A673 (cell line): ENCODE measurements at regions not wholly inside any gene's neighbourhood (a gene's known extent, or its start where the extent isn't known, plus 50 kb on each side); places are given as distances from the start of the nearest gene placed in this dataset.

Experiments used
- BruUV-seq: library from RNA; stranded (reverse); fragments of 400-500 nt; replicated peaks from 2 replicates; lab custom pipeline; 2021; lab: Mats Ljungman, UMichigan
- CTCF ChIA-PET: fragments of 300-600 bp; sonication (Branson Sonifier 250); formaldehyde crosslinking; loops from one replicate; lab custom pipeline; 2022; ENCODE audit warnings: antibody characterized with exemption; lab: Charles Lee
- POLR2A ChIA-PET: fragments of 300-600 bp; sonication (Branson Sonifier 250); formaldehyde crosslinking; loops from one replicate; lab custom pipeline; 2022; ENCODE audit warnings: antibody characterized with exemption; ENCODE audit not compliant: low non-redundant PET; lab: Charles Lee
- DNase-seq: peaks from one replicate; pipeline ENCODE4 v3.0.0-alpha.2; 2015; ENCODE audit warnings: low spot score
- H3K27ac ChIP-seq: fragments of 200-600 bp; sonication (generic); 2 replicates; pipeline ENCODE4 v1.5.1; 2016; ENCODE audit warnings: mixed run types, low read depth, mild to moderate bottlenecking, mixed read lengths, antibody characterized with exemption, low read length; ENCODE audit not compliant: poor library complexity, severe bottlenecking
- H3K27me3 ChIP-seq: fragments of 200-600 bp; sonication (generic); replicated peaks from 2 replicates; pipeline ENCODE4 v1.6.1; 2017; ENCODE audit warnings: mixed run types, low read depth, mild to moderate bottlenecking, mixed read lengths, antibody characterized with exemption, low read length; ENCODE audit not compliant: insufficient read depth, poor library complexity
- H3K36me3 ChIP-seq: fragments of 200-600 bp; sonication (generic); 2 replicates; pipeline ENCODE4 v1.6.1; 2016; ENCODE audit warnings: mixed run types, mild to moderate bottlenecking, mixed read lengths, antibody characterized with exemption, low read length; ENCODE audit not compliant: insufficient read depth, poor library complexity, severe bottlenecking
- H3K4me1 ChIP-seq: fragments of 200-600 bp; sonication (generic); 2 replicates; pipeline ENCODE4 v1.6.1; 2017; ENCODE audit warnings: mixed run types, mild to moderate bottlenecking, mixed read lengths, antibody characterized with exemption, low read length; ENCODE audit not compliant: insufficient read depth, poor library complexity, severe bottlenecking
- H3K4me3 ChIP-seq: fragments of 200-600 bp; sonication (generic); 2 replicates; pipeline ENCODE4 v1.5.1; 2016; ENCODE audit warnings: low read depth, mixed run types, mild to moderate bottlenecking, mixed read lengths, low read length; ENCODE audit not compliant: poor library complexity, severe bottlenecking
- H3K9me3 ChIP-seq: fragments of 200-600 bp; sonication (generic); 2 replicates; pipeline ENCODE4 v1.6.1; 2016; ENCODE audit warnings: mixed run types, low read depth, mild to moderate bottlenecking, mixed read lengths, antibody characterized with exemption, low read length; ENCODE audit not compliant: poor library complexity, severe bottlenecking
- CTCF ChIP-seq: fragments of 300-800, 200-600 bp; sonication (generic); conservative IDR thresholded peaks from 2 replicates; pipeline ENCODE4 v1.5.1; 2017; ENCODE audit warnings: low read depth, mild to moderate bottlenecking, antibody characterized with exemption, low read length, moderate library complexity, mixed read lengths
- EZH2 ChIP-seq: fragments of 200-600 bp; sonication (generic); IDR thresholded peaks from 2 replicates; pipeline ENCODE4 v1.6.1; 2017; ENCODE audit warnings: borderline replicate concordance, low read depth, mild to moderate bottlenecking, mixed read lengths, antibody characterized with exemption, low read length; ENCODE audit not compliant: poor library complexity, severe bottlenecking
- intact Hi-C: fragments of 100-400 bp; cut with micrococcal nuclease; formaldehyde crosslinking; loops from one replicate; pipeline ENCODE4 v1.10.0; 2022; ENCODE audit not compliant: unreplicated experiment

GRCh38 chr15:78695046-78695671, 54.1 kb upstream of the CHRNB4 start:
- ChIA-PET CTCF (no interaction called here), POLR2A (interaction anchor here (0.6 kb wide), 1 partner anchor 17 kb away, joined by 4 read pairs; no protein-coding TSS in a partner anchor)
- TF ChIP-seq CTCF: no peak
- no peak for TF ChIP-seq EZH2
- Histone ChIP-seq H3K9me3 (no peaks in the 10 kb centered on the region), H3K4me3 (no peak overlapping the region), H3K4me1 (no peaks in the 10 kb centered on the region), H3K36me3 (no peaks in the 10 kb centered on the region), H3K27me3 (peaks cover 95% of the 10 kb centered on the region), H3K27ac (no peak overlapping the region)
- no TSS peak for BruUV-seq
- intact Hi-C loops: no loop called here
- no peak for DNase-seq

GRCh38 chr15:78691851-78692421, 50.9 kb upstream of the CHRNB4 start:
- intact Hi-C loops: no loop called here
- H3K27ac ChIP-seq: no peak overlapping the region
- no peak for DNase-seq
- peaks cover 95% of the 10 kb centered on the region for H3K27me3 ChIP-seq
- no peak for TF ChIP-seq CTCF
- TF ChIP-seq EZH2: no peak
- CTCF ChIA-PET: no interaction called here
- no TSS peak for BruUV-seq
- no peak overlapping the region for H3K4me3 ChIP-seq
- H3K4me1 ChIP-seq: no peaks in the 10 kb centered on the region
- H3K9me3 ChIP-seq: no peaks in the 10 kb centered on the region
- H3K36me3 ChIP-seq: no peaks in the 10 kb centered on the region
- POLR2A ChIA-PET: no interaction called here

DNA sequence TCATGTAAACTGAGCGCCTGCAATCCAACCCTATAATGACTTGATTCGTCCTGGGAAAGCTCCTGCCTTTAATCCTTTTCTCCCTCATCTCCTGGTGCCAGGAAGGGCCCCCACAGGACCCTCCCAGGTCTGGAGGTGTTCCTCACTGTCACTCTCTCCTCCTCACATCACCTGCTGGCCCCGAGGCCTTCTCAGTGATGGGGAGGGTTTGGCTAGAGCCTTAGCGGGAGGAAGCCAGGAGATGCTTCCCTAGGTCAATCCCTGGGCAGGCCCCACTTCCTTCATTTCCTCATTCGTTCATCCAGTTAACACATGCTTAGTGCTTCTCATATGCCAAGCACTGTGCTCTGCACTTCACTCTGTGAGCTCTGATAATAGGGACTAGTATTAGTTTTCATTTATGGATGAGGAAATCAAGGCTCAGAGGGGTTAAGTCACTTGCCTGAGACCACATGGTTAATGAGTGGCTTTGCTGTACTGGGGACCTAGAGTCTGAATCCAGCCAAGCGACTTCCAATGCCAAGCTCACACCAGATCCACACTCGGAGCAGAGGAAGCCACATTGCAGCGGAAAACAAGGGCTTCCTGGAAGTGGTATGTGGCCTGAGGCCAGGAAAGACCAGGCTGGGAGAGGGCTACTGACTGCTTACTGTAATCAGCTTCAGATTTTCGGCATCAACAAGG, 50.3 kb upstream of the CHRNB4 start:
- Histone ChIP-seq H3K9me3 (no peaks in the 10 kb centered on the region), H3K4me1 (no peaks in the 10 kb centered on the region), H3K4me3 (no peak overlapping the region), H3K36me3 (no peaks in the 10 kb centered on the region), H3K27ac (no peak overlapping the region), H3K27me3 (peaks cover 95% of the 10 kb centered on the region)
- BruUV-seq: no TSS peak
- ChIA-PET CTCF (no interaction called here), POLR2A (no interaction called here)
- no peak for TF ChIP-seq CTCF
- TF ChIP-seq EZH2: no peak
- intact Hi-C loops: no loop called here
- no peak for DNase-seq
